Hematopoietic multipotent progenitor cell treated with erythropoietin and hydrocortisone succinate and interleukin-3 and kit ligand, for 15 days (in vitro differentiated cells): ENCODE measurements at regions not wholly inside any gene's neighbourhood (a gene's known extent, or its start where the extent isn't known, plus 50 kb on each side); places are given as distances from the start of the nearest gene placed in this dataset.
"Not testable (repeated sequence)": the region's sequence is repeated elsewhere in the genome, so short reads cannot be mapped to it uniquely, and the experiment has no call there.

ENCODE experiments used
- DNase-seq: peaks from one replicate; pipeline ENCODE4 v3.0.0-alpha.2; 2015; ENCODE audit warnings: low spot score

GRCh38 chr6:169926617-169927417 lies 175.4 kb downstream of the ERMARD start:
- no peak for DNase-seq

GRCh38 chr6:169923468-169924464 lies 172.3 kb downstream of the ERMARD start:
- no peak for DNase-seq

- DNase-seq: no peak
Measured at GRCh38 chr6:169921853-169922824, 170.7 kb downstream of the ERMARD start.

GRCh38 chr6:169921217-169921616 lies 169.8 kb downstream of the ERMARD start:
- no peak for DNase-seq

- DNase-seq: no peak
Measured at GRCh38 chr6:169920359-169921020, 169.1 kb downstream of the ERMARD start.

GRCh38 chr6:169918954-169919549 lies 167.6 kb downstream of the ERMARD start:
- no peak for DNase-seq

GRCh38 chr6:169918239-169918953 lies 167.0 kb downstream of the ERMARD start:
- DNase-seq: no peak

- no peak for DNase-seq
Measured at GRCh38 chr6:169917153-169917552, 165.7 kb downstream of the ERMARD start.

GRCh38 chr6:169915769-169916550 lies 164.5 kb downstream of the ERMARD start:
- DNase-seq: no peak

GRCh38 chr6:169913745-169914144 lies 162.3 kb downstream of the ERMARD start:
- not testable (repeated sequence) for DNase-seq

- no peak for DNase-seq
Measured at GRCh38 chr6:169913096-169913638, 161.7 kb downstream of the ERMARD start.

- DNase-seq: no peak
Measured at GRCh38 chr6:169912266-169913095, 161.1 kb downstream of the ERMARD start.

GRCh38 chr6:169911264-169912263 lies 160.1 kb downstream of the ERMARD start:
- no peak for DNase-seq

GRCh38 chr6:169909113-169909512 lies 157.7 kb downstream of the ERMARD start:
- no peak for DNase-seq

GRCh38 chr6:169908403-169908933 lies 157.0 kb downstream of the ERMARD start:
- no peak for DNase-seq

GRCh38 chr6:169907419-169908115 lies 156.1 kb downstream of the ERMARD start:
- no peak for DNase-seq
